GM12873 (cell line): ENCODE measurements at regions not wholly inside any gene's neighbourhood (a gene's known extent, or its start where the extent isn't known, plus 50 kb on each side); places are given as distances from the start of the nearest gene placed in this dataset.

Source experiments
- CTCF ChIP-seq: IDR thresholded peaks from 2 replicates; pipeline ENCODE4 v1.5.1; 2012; ENCODE audit warnings: low read depth, mild to moderate bottlenecking, moderate library complexity, low read length, control low read depth; ENCODE audit not compliant: insufficient read depth; ENCODE audit errors: missing control alignments

- no peak for TF ChIP-seq CTCF
Observed at GRCh38 chr18:43735570-43735969, 458.3 kb upstream of the SYT4 start.

GRCh38 chr18:43744960-43745745 is 467.9 kb upstream of the SYT4 start:
- TF ChIP-seq CTCF: no peak

- no peak for TF ChIP-seq CTCF
Observed at GRCh38 chr18:43751203-43751602, 473.9 kb upstream of the SYT4 start.

GRCh38 chr18:43751835-43752234 is 474.5 kb upstream of the SYT4 start:
- TF ChIP-seq CTCF: no peak

GRCh38 chr18:43757273-43757672 is 480.0 kb upstream of the SYT4 start:
- no peak for TF ChIP-seq CTCF

- TF ChIP-seq CTCF: no peak
Observed at GRCh38 chr18:43758734-43759133, 481.4 kb upstream of the SYT4 start.

- no peak for TF ChIP-seq CTCF
Observed at GRCh38 chr18:43760010-43760409, 482.7 kb upstream of the SYT4 start.
